DND-41 (cell line): ENCODE measurements at regions not wholly inside any gene's neighbourhood (a gene's known extent, or its start where the extent isn't known, plus 50 kb on each side); places are given as distances from the start of the nearest gene placed in this dataset.

Experiments used
- CTCF ChIP-seq: IDR thresholded peaks from 2 replicates; pipeline ENCODE4 v1.5.1; 2012; ENCODE audit warnings: borderline replicate concordance, low read length, moderate library complexity, mild to moderate bottlenecking; ENCODE audit not compliant: poor library complexity, severe bottlenecking; ENCODE audit errors: extremely low read depth
- EZH2 ChIP-seq: IDR thresholded peaks from 3 replicates; pipeline ENCODE4 v1.6.1; 2012; ENCODE audit warnings: borderline replicate concordance, low read depth, mild to moderate bottlenecking, moderate library complexity, low read length, inconsistent platforms; ENCODE audit not compliant: severe bottlenecking

- TF ChIP-seq CTCF (no peak), EZH2 (no peak)
These were observed 573.1 kb downstream of the ZNF608 start for GRCh38 chr5:124173386-124173785.
